VCaP (cell line): ENCODE measurements at regions not wholly inside any gene's neighbourhood (a gene's known extent, or its start where the extent isn't known, plus 50 kb on each side); places are given as distances from the start of the nearest gene placed in this dataset.

ENCODE experiments used
- H3K27ac ChIP-seq: fragments of 450-650 bp; 2 replicates; pipeline ENCODE4 v1.5.1; 2017
- TF ChIP-seq, protein P1 (sequence below): fragments of 450-650 bp; conservative IDR thresholded peaks from 2 replicates; pipeline ENCODE4 v1.5.1; 2017; ENCODE audit warnings: mild to moderate bottlenecking, moderate library complexity

DNA sequence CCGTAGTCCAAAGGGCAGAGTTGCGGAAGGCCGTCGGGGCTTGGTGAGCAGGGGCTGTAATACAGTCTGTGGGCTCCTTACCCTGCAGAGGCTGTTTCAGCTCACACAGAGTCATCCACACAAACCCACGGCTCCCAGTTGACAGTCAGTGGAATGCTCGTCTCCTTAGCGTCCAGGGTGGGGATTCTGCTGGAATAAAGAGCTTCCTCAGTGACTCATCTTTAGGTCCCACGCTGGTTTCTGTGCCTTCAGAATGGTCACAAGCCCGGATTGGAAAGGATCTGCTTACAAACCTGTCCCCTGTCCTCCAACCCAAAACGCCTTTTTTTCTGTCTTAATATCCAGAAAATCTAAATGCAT, 201.3 kb upstream of the TPM1 start:
- H3K27ac ChIP-seq, result no peak overlapping the region
- TF ChIP-seq, protein P1, sequence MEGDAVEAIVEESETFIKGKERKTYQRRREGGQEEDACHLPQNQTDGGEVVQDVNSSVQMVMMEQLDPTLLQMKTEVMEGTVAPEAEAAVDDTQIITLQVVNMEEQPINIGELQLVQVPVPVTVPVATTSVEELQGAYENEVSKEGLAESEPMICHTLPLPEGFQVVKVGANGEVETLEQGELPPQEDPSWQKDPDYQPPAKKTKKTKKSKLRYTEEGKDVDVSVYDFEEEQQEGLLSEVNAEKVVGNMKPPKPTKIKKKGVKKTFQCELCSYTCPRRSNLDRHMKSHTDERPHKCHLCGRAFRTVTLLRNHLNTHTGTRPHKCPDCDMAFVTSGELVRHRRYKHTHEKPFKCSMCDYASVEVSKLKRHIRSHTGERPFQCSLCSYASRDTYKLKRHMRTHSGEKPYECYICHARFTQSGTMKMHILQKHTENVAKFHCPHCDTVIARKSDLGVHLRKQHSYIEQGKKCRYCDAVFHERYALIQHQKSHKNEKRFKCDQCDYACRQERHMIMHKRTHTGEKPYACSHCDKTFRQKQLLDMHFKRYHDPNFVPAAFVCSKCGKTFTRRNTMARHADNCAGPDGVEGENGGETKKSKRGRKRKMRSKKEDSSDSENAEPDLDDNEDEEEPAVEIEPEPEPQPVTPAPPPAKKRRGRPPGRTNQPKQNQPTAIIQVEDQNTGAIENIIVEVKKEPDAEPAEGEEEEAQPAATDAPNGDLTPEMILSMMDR, result no peak

GRCh38 chr15:62841891-62842559, 200.5 kb upstream of the TPM1 start:
- H3K27ac ChIP-seq, result no peak overlapping the region
- TF ChIP-seq, protein P1, result no peak

- TF ChIP-seq, protein P1, result no peak
- no peak overlapping the region for H3K27ac ChIP-seq
These were observed 199.2 kb upstream of the TPM1 start for GRCh38 chr15:62843311-62843710.

- TF ChIP-seq, protein P1, result no peak
- H3K27ac ChIP-seq, result no peak overlapping the region
These were observed 197.8 kb upstream of the TPM1 start for GRCh38 chr15:62844564-62845240.

- H3K27ac ChIP-seq, result no peak overlapping the region
- TF ChIP-seq, protein P1, result no peak
These were observed 197.1 kb upstream of the TPM1 start for GRCh38 chr15:62845241-62846126.

DNA sequence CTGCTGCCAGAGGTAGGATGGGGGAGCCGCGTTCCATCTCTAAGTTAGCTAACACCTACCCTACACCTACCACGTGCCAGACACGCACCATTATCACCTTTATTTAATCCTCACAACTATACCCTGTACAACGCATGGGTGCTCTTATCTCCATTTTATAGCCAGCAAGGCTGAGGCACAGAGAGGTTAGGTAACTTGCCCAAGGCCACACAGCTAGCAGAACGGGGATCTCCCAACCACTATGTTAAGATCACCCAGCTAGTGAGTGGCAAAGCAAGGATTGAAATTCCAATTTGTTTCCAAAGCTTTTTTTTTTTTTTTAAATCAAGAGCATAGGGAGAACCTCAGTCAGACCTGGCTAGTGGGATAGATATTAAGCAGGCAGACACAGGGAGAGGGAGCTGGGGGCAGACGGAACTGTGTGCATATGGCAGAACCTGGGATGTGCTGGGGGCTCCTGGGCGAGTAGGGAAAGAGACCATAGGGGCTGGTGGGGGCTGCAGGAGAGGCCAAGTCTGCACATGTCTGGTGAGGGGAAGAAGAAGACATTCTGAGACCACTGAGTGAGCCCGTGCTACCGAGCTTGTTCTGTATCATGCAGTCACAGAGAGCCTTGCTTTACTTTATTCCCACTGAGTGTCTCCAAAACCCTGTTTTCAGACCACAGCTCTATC, 196.3 kb upstream of the TPM1 start:
- no peak overlapping the region for H3K27ac ChIP-seq
- TF ChIP-seq, protein P1, result no peak
